GM18519 (cell line): ENCODE measurements at regions not wholly inside any gene's neighbourhood (a gene's known extent, or its start where the extent isn't known, plus 50 kb on each side); places are given as distances from the start of the nearest gene placed in this dataset.

Experiments used
- ATAC-seq: cut with Tn5 transposase; IDR thresholded peaks from one replicate; pipeline ENCODE4 v1.9.1; 2021; ENCODE audit warnings: mild to moderate bottlenecking, moderate library complexity; ENCODE audit not compliant: unreplicated experiment, low FRiP score

DNA sequence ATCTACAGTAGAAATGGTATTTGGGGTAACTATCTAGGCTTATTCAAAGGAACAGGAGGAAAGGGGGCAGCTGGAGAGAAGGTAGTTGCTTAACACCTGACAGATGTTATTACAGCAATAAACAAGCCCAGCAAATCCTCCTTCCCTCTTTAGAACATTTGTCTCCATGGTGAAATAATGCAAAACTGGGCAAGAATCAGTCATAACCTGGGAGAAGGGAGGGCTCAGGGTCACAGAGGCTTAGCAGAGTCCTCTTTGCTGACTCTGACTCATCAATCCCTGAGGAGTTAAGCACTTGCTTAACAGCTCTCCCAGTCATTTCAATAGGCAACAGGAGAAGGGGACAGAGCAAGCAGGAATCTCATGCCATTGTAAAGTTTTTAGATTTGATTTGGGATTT lies 230.3 kb downstream of the IBTK start:
- no peak for ATAC-seq

DNA sequence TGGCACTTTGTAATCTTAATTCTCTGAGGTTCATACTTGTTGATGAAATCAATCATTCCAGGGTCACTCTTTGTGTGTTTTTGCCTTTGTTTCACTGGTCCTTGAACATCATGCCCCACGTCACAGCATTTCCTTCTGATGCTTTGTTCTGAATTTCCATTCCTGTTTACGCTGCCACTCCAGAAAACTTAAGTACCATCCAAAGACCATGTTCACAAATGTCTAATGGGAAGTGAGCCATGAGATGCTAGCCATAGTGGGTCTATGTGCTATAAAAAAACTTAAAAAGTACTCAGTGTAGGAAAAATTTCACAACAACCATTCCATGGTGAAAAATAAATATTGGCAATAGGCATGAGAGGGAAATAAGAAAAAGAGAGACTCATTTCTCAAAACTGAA lies 232.0 kb downstream of the IBTK start:
- no peak for ATAC-seq

- ATAC-seq: no peak
These were observed 232.5 kb downstream of the IBTK start for GRCh38 chr6:82015043-82015442.

DNA sequence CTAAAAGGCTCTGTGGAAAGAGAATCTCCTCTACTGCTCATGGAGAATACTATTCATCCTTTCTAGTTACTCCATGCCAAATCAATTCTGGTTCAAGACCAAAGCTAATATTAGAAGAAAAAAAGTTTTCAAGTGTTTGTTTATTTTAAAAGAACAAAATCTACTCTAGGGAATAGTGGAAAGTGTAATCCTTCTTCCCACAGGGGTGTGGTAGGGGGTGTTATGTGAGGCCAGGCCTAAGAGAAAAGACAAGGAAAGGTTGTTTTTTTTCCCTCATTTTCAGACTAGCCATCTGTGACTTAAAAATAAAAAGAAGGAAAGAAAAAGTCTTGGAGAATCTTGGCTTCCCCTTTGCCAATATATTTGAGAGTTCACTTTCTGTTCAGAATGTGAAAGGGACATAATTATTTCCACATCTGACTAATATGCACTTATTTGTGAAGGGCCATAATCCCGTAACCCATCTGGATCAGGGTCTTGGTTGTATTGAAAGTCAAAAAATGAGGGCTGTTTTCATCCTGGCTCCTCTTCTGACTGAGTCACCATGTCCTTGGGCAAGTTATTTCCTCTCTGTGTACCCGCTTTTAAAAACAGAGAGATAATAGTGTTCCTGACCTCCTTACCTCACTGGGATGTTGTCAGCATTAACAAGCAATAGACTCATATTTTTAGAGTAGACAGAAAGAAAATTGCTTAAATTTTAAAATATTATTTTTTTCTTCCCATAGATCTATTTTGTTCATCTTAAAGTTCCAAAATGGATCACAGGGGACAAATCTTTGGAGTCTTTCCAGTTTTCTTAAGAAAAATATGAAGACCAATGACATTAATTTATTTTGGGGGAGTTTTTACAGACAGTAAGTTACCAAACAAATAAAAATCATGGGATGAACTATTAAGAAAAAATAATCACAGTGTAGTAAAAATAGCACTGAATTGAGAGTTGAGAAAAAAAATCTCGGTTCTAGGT lies 233.7 kb downstream of the IBTK start:
- ATAC-seq: no peak

DNA sequence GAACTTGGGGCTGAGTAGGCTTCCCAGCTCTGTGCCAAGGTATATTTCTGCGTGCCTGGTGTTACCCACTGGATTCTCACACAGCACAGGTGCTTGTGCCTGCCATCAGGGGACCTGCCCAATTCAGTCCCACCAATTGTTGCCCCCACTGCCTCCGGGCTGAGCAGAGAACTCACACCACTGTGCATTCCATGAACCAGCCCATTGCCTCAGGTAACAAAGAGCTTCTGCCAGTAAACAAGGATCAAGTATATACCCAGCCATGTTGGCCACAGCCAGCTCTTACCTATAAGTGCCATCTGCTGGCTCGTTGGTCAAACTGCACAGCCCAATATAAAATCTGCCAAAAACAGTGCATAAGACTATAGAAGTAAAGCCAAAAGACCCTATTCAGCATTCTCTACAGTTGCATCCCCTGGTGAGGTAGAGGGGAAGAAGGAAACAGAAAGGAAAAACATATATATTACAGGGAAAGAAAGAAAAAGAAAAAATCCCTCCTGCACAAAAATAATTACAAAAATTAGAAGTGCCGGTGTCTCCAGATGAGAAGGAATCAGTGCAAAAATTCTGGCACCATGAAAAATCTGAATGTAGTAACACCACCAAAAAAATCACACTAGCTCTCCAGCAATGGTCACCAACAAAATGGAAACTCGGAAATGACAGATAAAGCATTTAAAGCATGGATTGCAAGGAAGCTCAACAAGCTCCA lies 241.4 kb downstream of the IBTK start:
- ATAC-seq: peak; percentile 81

DNA sequence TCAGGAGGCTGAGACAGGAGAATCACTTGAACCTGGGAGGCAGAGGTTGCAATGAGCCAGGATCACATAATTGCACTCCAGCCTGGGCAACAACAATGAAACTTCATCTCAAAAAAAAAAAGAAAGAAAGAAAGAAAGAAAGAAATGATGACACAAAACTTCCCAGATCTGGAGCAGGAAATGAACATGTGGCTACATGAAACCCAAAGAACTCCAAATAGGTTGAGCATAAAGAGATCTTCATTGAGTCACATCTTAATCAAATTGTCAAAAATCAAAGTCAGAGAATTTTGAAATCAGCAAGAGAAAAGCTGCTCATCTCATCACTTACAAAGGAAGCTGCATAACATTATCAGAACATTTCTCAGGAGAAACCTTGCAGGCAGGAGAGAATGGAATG lies 247.0 kb downstream of the IBTK start:
- no peak for ATAC-seq

DNA sequence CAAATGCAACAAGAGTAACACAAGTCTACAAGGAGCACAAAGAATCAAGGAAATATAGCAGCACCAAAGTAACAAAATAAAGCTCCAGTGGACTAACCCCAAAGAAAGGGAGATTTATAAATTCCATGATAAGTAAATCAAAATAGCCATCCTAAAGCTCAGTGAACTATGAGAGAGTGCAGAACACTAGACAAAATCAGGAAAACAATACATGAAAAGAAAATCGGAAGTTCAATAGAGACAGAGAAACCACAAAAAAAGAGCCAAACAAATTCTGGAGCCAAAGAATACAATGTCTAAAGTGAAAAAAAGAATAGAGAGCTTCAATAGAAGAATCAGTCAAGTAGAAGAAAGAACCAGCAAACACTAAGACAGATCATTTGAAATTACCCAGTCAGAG lies 247.3 kb upstream of the TENT5A start:
- ATAC-seq: no peak

- ATAC-seq: no peak
These were observed 246.8 kb upstream of the TENT5A start for GRCh38 chr6:81999270-81999669.

- no peak for ATAC-seq
These were observed 246.0 kb upstream of the TENT5A start for GRCh38 chr6:81998432-81998831.

DNA sequence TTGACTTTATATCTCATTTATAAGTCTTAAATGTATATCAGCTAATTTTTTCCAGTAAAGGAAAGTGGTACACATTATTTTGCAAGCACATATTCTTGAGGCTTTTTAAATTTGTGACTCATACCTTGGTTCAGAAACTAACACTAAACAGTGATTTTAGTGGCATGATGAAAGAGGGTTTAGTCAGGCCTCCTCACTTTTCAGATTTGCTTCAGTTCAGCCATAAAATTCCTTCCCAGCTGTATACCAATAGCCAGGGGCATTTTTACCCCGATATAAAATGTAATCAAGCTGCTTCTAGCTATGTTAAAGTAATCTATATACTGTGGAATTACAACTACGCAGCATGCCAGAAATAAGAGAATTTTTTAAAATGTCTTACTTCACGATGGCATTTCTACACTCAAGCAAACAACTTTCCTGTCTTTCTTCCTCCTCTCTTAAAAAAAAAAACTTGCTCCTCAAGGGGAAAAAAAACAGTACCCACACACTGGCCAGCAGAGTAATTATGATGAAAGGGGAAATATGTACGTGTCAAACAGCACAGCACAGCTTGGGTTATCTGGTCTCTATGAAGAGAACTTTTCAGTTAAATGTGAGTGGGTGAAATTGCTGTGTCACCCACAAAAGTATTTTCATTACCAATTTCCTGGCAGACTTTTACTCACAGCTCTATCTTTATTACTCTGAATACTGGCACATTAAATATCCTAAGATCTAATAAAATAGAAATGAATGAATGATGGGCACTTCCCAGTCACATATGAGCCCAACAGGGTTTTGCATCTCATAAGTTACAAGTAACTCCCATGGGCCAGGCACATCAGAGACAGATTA lies 244.8 kb upstream of the TENT5A start:
- peak; percentile 71 for ATAC-seq

GRCh38 chr6:81996414-81996813 lies 243.9 kb upstream of the TENT5A start:
- ATAC-seq: peak; percentile 72

DNA sequence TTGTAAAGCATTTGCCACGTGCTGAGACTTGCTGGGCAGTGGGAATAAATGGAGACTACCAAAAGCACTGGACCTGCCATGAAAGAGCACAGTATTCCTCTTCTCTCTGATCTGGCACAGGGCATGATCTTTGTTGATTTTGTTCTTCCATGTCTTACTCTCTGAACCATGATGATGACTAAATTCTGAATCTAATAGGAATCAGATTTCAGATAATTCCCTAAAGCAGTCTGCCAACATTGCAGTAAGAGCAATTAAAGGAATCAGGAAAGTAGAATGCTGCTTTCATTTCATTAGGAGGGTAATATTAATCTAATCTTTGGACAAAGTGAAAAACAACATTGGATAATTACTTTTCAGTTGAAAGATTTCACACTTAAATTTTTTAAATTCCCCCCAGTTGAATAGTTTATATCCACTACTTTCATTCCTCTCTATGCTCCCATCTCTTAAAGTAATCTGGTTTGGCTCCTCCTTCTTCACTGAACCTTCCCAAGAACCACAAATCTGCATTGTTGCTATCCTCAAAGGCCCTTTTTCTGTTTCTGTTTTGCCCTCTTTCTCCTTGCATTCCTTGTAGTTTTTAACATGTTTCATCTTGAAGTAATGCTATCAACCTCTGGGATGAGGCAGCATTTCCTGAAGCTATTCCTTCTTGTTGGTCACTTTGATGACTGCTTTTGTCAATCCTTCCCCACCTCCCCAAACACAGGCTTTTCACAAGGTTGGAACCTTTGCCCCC lies 243.2 kb upstream of the TENT5A start:
- no peak for ATAC-seq

- no peak for ATAC-seq
These were observed 236.4 kb upstream of the TENT5A start for GRCh38 chr6:81988871-81989270.

GRCh38 chr6:81988446-81988845 lies 236.0 kb upstream of the TENT5A start:
- no peak for ATAC-seq

DNA sequence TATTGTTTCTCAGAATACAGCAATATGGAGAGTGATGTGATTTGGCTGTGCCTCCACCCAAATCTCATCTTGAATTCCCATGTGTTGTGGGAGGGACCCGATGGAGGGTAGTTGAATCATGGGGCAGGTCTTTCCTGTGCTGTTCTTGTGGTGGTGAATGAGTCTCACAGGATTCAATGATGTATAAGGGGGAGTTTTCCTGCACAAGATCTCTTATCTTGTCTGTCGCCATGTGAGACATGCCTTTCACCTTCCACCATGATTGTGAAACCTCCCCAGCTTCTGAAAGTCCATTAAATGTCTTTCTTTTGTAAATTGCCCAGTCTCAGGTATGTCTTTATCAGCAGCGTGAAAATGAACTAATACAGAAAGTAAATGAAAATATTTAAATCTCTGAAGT lies 234.8 kb upstream of the TENT5A start:
- no peak for ATAC-seq

DNA sequence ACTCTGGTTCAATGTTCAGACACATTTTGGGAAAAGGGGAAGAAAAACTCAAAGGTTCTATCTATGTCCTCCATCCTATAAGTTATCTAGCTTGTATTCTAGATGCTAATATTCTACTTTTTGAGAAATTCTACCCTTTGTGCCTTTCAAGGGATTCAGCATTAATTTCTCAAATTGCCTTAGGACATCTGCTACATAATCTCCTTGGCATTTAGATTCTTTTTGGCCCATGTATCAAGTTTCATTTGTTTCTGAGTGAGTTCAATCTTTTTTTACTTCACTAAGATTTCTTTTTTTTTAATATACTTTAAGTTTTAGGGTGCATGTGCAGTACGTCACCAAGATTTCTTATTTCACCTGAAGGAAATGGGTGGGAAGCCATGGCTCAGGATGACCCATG lies 232.7 kb upstream of the TENT5A start:
- ATAC-seq: no peak

DNA sequence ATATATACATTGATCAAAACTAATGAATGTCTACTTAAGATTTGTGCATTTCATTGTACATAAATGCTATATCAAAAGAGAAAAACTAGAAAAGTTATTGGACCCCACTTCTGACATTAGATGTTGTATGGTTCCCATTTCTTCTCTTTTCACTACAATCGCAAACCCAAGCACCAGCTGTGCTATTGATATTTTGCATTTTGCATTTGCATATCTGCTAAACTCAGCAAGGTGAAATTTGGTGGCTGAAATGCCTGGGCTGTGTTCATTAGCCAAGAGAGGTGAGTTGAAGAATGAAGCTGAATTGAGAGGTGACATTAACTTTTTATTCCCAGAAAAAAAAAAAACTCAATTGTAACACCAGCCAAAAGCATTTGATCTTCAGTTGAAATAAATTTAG lies 232.1 kb upstream of the TENT5A start:
- no peak for ATAC-seq

GRCh38 chr6:81981812-81982211 lies 229.3 kb upstream of the TENT5A start:
- ATAC-seq: peak; percentile 48

DNA sequence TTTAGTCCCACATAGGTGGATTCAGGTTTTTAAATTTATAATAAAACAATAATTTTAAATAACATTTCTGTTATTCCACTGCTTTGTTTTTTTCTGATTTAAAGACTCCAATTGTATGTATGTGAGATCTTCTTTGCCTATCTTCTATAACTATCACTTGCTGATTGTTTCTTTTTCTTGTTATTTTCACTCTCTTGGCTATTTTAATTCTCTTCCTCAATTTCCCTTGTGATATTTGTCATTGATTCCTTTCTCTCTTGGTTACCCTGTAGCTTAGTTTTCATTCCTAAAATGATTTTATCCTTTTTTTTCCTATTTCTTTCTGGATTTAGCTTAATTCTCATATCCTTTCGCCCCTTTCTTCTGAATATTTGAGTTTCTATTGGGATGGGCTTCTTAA lies 227.3 kb upstream of the TENT5A start:
- ATAC-seq: no peak

GRCh38 chr6:81979329-81979728 lies 226.8 kb upstream of the TENT5A start:
- no peak for ATAC-seq
